Fibroblast of skin of right biceps (primary cell): ENCODE measurements at regions not wholly inside any gene's neighbourhood (a gene's known extent, or its start where the extent isn't known, plus 50 kb on each side); places are given as distances from the start of the nearest gene placed in this dataset.
A peak's percentile ranks its signal among the peaks of the same experiment; 100 is the strongest.

ENCODE experiments used
- DNase-seq: peaks from one replicate; pipeline ENCODE4 v3.0.0-alpha.2; 2013

DNA sequence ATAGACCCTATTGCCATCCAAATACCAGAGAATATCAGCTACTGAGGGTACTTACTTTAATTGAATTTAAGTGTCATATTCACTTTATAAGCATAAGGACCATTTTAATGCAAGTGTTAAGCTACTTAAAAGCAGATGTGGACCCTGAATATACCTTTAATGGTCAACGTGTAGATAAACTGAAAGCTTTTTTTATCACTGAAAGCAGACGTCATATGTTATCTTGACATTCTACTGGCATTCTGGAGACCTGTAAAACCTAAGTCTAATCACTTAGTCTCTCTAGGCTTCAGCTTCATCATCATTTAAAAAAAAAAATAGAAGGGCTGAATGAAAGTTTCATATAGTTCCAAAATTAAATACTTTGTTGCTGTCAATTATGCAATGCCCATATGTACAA is 116.5 kb downstream of the ELAPOR2 start:
- no peak for DNase-seq

DNA sequence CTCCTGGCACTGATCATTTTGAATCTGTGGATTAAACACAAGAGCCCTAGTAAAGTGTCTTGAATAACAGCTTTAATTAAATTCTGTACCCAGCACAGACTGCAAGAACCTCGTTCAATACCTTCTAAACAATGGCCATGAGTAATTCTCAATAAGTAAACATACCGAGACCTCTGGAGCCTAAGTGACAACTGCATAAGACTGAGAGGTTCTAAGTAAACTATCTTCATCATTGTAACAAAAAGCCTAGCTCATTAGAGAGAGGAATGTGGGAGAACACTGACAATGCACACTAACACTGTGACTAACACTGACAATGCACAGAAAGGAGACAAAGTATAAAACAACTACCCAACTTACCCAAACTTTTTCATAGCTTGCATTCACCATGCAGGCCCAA is 117.4 kb downstream of the ELAPOR2 start:
- no peak for DNase-seq

DNA sequence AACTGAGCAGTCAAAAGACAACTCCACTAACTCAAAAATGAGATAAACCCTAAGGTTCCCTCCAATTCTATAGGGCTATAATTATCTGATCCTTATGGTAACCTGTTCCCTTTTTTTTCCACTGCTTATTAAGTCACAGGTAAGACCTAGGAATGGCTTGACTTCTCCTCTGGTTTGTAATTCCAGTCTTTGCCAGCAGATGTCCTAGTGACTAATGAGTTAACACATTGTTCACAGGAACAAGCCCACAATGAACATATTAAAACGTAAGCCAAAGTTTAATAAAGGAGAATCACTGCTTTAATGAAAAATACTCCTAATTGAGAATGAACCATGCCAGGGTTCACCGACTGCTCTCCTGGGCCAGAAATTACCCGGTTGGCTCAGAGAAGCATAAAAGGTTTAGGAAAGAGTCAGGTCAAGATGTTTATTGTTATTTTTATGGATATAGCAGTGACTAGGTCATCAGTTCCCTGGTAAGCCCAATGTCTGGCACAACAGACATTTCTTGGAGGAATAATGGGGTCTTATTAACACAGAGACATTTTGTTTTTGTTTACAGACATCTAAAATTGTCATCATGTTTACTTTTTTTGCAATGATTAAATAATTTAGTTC is 120.1 kb downstream of the ELAPOR2 start:
- DNase-seq: peak; percentile 64

DNA sequence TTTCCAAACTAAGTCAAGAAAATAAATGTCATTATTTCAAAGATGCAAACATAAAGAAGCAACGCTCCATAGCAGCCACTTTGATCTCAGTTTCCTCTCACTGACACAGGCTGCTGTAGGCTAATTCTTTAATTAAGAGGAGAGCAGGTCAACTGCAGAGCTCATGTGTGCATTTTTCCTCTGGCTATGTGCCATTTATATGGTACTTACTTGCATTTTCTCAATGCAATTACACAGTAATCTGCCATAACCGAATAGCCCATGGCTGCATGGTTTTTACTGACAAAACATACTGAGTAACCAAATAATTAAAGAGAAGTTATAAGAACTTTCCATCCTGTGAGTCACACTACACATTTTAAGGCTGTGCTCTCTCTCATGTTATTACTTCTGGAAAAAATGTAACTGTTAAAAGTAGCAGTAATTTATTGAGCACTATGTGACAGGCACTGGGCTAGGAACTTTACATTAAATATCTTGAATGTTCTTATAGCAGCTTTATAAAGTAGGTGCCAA is 122.0 kb downstream of the ELAPOR2 start:
- peak; percentile 58 for DNase-seq

DNA sequence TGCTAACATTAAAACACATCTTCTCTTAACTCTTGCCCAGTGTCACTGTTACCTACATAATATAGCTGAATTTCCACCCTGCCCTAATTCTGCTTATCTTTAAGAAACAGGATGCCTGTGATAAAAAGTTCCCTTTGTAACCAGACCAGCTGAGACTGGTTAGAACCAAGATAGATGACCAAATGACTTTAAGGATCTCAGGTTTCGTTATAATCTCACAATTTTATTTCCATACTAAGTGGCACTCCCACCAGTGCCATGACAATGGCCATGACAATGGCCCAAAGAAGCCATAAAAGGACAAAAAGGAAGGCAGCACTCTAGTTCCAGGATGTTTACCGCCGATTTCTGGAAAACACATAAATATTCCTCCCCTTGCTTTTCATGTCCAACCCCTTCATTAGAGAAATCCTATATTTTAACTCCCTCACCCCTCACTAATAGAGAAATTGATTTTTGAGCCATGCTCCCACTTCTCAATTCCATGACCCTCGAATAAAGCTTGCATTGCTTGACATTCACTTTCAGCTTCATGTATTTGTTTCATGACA is 126.1 kb downstream of the ELAPOR2 start:
- no peak for DNase-seq

DNA sequence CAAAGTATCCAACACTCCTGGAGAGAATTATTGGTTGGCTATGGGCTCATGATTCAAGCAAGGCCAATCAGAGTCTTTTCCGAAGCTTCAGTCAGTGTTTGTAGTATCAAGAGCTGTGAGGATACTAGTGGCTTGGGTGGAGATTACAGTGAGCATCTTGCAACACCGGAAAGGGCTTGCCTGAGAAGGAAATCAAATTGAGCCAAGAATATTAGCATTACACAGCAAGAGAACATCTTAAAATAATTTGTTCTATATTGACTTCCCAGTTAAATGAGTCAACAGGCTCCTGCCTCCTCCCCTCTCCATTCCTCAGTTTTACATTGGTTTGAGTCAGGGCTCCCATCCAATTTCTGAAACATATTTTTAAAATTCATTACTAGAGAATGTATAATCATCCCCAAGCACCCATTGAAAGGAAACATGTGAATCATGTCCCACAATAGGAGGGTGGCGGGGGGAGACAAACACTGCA is 127.4 kb downstream of the ELAPOR2 start:
- peak; percentile 96 for DNase-seq

DNA sequence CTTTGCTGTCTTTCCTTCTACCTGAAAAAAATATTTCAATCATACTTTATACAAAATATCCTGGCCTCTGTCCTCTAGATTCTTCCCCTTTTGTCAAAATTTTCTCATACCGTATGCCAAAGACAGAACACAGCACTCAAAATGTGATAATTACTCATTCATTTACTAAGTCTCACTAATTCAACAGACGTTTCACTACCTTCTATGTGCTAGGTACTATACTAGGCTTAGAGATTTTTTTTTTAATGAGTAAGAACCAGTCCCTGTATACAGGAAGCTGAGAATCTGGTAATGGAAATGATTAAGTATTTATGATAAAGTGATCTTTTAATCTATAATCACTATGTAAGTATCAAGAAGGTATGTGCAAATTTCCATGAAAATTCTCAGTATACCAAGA is 128.0 kb downstream of the ELAPOR2 start:
- no peak for DNase-seq

GRCh38 chr7:86930554-86931307 is 128.7 kb downstream of the ELAPOR2 start:
- peak; percentile 24 for DNase-seq

DNA sequence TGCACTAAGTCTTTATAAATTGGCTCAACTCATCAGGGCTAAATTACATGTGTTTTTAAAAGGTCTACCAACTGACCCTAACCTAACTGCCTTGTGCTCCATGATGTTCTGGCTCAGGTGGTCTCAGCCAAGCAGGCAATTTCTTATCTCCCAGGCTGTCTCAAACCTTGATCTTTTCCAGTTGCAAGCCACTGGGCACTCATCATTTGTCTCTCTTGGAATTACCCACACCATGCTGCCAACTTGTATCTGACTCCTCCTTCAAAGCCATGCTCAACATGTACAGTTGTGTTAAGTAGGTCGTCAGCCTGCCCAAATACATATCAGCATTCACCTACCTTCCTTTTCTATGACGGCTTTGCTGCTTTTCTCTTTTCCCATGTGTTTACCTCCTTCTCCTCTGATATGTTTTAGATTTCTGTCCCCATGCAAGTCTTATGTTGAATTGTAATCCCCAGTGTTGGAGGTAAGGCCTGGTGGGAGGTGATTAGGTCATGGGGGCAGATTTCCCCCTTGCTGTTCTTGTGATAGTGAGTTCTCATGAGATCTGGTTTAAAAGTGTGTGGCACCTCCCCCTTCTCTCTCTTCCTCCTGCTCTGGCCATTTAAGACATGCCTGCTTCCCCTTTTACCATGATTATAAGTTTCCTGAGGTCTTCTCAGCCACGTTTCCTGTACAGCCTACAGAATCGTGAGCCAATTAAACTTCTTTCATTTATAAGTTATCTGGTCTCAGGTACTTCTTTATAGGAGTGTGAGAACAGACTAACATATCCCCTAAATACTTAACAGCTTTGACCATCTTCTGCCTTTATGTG is 130.0 kb downstream of the ELAPOR2 start:
- no peak for DNase-seq

GRCh38 chr7:86928308-86928707 is 131.1 kb downstream of the ELAPOR2 start:
- DNase-seq: no peak

GRCh38 chr7:86926732-86927131 is 132.7 kb downstream of the ELAPOR2 start:
- peak; percentile 68 for DNase-seq

DNA sequence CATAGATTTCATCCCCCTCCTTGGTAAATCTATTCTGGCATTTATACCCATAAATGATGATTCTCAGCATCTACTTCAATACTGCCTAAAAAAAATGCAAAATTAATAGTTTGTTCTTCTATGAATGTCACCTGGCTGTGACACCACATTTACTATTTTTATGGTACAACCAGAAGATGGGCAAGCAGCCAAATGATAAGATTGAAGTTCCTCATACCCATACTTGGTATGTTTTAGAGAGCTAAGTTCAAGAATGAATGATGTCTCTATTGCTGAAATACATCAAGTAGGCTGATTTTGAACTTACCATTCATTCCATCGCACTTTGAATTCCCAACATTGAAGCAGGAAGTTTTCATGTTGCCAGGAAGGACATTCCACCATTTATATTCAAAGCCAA is 134.2 kb downstream of the ELAPOR2 start:
- no peak for DNase-seq

- no peak for DNase-seq
Measured at GRCh38 chr7:86923527-86923926, 135.9 kb downstream of the ELAPOR2 start.

DNA sequence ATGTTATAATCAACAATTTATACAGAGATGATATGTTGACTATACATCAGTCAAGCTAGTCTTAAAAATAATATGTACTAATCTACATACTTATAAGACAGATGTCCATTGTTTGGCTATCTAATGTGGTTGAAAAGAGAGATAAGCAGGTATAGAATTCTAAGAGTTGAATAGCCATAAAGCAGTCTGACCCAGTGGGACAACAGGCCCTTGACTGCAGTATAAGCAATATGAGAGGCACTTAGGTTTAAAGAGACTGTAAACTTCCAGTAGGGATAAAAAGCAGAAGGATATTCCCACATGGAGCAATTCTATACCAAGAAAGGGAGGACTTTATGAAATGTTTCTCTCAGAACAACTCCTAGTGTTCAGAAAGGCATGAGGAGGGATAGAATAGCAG is 139.3 kb downstream of the ELAPOR2 start:
- DNase-seq: no peak

- no peak for DNase-seq
Measured at GRCh38 chr7:86918245-86918644, 141.2 kb downstream of the ELAPOR2 start.

GRCh38 chr7:86916277-86916825 is 143.1 kb downstream of the ELAPOR2 start:
- no peak for DNase-seq

GRCh38 chr7:86914551-86914950 is 144.9 kb downstream of the ELAPOR2 start:
- peak; percentile 55 for DNase-seq
